Natural killer cell treated with Interleukin-12 subunit alpha and Interleukin-12 subunit beta and Interleukin-15 and Interleukin-18, amount 100 ng/mL, for 72 hours (primary cell): ENCODE measurements at regions not wholly inside any gene's neighbourhood (a gene's known extent, or its start where the extent isn't known, plus 50 kb on each side); places are given as distances from the start of the nearest gene placed in this dataset.
A peak's percentile ranks its signal among the peaks of the same experiment; 100 is the strongest.

Experiments used
- ATAC-seq, 2 donors: fragments of 150-1000 bp; cut with Tn5 transposase in 1 of 2; sonication (Bioruptor Pico), chemical (Tn5 transposase) in 1 of 2; 2 replicates each; pipeline ENCODE4 v1.10.0; 2021
- DNase-seq: peaks from one replicate; pipeline ENCODE4 v3.0.0; 2022; ENCODE audit warnings: low spot score
- H3K27ac Mint-ChIP-seq, 2 donors: 1 replicate in 1 of 2; 2 replicates in 1 of 2; pipeline ENCODE4 v1.8.0; 2022; ENCODE audit warnings: mixed read lengths in 2 of 2, mild to moderate bottlenecking in 1 of 2, moderate library complexity in 1 of 2
- H3K27me3 Mint-ChIP-seq, 2 donors: 1 replicate in 1 of 2; 2 replicates in 1 of 2; pipeline ENCODE4 v1.8.0; 2022; ENCODE audit warnings: mixed read lengths in 2 of 2
- H3K36me3 Mint-ChIP-seq: one replicate; pipeline ENCODE4 v1.8.0; 2022; ENCODE audit warnings: mixed read lengths
- H3K4me1 Mint-ChIP-seq, 2 donors: 1 replicate in 1 of 2; 2 replicates in 1 of 2; pipeline ENCODE4 v1.8.0; 2022; ENCODE audit warnings: low read depth in 2 of 2, mixed read lengths in 2 of 2, mild to moderate bottlenecking in 1 of 2
- H3K4me3 Mint-ChIP-seq: one replicate; pipeline ENCODE4 v1.8.0; 2022; ENCODE audit warnings: mixed read lengths
- H3K9me3 Mint-ChIP-seq: 2 replicates; pipeline ENCODE4 v1.8.0; 2022; ENCODE audit warnings: mixed read lengths

DNA sequence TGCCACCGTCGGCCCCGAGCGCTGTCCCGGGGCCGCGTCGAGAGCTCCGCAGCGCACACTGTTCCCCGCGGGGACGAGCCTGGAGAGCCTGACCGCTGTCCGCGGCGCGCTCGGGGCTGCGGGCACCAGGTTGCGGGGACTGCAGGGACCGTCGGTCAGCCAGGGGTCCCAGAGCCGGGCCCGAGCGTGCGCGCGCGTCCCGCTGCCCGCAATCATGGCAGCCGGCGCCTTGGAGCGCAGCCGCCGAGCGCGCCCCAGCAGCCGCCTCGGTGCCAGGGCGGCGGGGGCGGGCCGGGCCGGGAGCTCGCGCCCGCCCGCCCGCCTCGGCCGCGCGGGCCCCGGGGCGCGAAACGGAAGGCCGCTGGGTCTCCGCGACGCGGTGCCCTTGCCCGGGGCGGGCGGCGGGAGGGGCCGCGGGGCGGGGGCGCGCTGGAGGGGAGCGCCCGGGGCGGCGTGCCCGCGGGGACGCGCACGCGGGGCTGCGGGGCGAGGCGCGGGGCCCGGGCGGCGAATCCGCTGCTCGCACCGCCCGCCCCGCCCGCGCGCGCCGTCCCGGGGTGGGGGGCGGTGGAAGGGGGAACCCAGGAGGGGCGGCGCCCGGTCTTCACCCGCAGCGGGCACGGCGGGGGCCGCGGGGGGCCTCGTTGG, 79.4 kb upstream of the PPARA start:
- peak; percentile 72 for DNase-seq
- H3K27ac Mint-ChIP-seq: peak overlapping the region in 1 of 2 donors; percentile 62
- no peak overlapping the region for H3K4me3 Mint-ChIP-seq
- no peaks in the 10 kb centered on the region for H3K36me3 Mint-ChIP-seq
- peak; percentile 70 to 76 for ATAC-seq
- no peaks in the 10 kb centered on the region for H3K27me3 Mint-ChIP-seq
- H3K4me1 Mint-ChIP-seq: peaks cover 21 to 42% of the 10 kb centered on the region in 2 donors
- no peaks in the 10 kb centered on the region for H3K9me3 Mint-ChIP-seq

DNA sequence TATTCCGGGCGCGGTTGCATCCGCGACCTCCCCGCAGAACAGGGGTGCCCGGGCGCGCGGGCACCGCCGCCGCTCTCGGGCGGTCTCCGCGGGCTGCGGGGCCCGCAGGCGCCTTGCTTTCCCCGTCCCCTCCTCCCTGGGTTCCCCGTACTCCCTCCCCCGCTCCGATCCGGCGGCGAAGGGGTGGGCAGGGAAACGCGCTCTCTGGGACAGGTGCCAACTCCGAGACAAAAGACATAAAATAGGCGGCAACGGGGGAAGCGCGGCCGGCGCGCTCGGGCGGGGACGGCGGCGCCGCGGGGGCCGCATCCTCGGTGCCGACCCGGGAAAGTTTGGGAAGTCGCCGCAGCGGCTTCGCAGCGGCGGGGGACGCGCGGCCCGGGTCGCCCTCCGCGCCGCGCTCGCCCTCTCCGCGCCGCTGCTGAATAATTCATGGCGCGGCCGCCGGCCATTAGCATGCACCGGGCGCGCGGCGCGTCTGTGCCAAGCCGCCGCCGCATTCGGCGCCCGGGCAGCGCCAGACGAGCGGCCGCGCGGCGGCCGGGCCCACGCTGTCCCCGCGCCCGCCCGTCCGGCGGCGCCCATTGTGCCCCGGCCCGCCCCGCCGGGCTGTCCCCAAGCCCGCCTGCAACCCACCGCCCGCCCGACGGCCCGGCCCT, 78.7 kb upstream of the PPARA start:
- no peaks in the 10 kb centered on the region for H3K9me3 Mint-ChIP-seq
- peak; percentile 14 to 49 for ATAC-seq
- H3K27ac Mint-ChIP-seq: peak overlapping the region in 1 of 2 donors; percentile 62
- peaks cover 19 to 43% of the 10 kb centered on the region in 2 donors for H3K4me1 Mint-ChIP-seq
- H3K27me3 Mint-ChIP-seq: no peaks in the 10 kb centered on the region
- no peaks in the 10 kb centered on the region for H3K36me3 Mint-ChIP-seq
- H3K4me3 Mint-ChIP-seq: peak overlapping the region; percentile 82
- peak; percentile 61 for DNase-seq

DNA sequence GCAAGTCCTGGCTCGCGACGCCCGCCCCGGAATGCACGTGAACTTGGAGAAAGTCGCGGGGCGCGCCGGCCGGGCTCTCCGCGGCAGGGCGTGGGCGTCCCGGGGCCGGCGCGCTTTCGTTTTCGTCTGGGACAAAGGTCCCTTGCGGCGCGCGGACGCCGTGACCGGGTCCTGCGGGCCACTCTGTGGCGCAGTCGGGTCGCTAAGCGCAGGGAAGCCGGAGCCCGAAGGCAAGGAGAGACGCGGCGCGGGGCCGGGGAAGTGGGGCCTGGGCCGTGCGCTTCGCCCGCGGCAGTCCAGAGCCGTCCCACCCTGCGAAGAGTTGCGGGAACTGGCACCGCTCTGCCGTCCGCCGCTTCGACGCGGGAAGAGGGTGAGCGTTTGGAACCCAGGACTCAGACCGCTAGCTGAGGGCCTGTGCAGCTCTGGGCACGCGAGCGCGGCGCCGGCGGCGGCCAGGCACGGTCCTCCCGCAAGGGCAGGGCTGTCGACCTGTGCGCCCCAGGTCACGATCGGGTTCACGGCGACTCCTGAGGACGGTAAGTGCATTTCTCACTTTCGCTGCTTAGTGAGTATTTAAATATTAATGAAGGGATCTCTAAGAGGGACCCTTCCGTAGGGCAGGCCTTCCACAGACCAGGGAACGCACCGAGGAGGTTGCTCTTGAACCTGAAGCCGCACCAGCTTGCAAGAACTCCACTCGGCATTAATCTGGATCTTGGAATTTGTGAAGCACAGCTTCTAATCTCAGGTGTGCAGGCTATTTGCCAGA, 78.0 kb upstream of the PPARA start:
- peak; percentile 81 for DNase-seq
- Mint-ChIP-seq H3K36me3 (no peaks in the 10 kb centered on the region), H3K27ac (peak overlapping the region in 1 of 2 donors; percentile 61), H3K4me1 (peaks cover 13 to 39% of the 10 kb centered on the region in 2 donors), H3K9me3 (no peaks in the 10 kb centered on the region), H3K4me3 (peak overlapping the region; percentile 77), H3K27me3 (no peaks in the 10 kb centered on the region)
- peak; percentile 26 to 69 for ATAC-seq

DNA sequence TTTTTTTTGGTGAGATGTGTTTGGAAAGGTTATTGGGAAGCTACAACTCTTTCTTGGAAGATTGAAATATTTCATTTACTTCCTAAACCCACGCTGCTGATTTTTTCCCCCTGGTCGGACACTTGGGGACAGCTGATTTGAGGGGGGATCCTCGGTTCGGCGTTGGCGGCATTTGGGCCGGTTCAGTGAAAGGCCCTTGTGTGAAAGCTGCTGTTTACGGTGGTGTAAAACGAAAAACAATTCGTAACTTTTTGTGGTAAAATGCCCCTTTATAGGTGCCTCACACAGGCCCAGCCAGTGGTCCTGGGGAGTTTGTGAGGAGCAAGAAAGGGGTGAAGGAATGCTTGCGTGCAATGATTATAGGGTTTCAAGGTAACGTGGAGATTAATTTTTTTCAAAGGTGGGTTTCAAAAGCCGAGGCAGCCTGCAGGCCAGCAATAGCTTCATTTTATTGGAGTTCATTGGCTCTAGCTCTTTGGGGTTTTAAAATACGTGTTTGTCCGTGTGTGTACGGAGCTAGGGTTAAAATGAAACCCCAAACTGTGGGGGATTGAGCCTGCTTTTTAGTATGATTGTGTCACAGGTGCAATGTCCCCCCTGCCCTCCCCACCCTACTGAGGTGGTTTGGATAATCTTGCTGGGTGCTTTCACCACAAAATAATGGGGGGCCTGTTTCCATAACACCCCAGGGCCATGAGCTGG, 77.2 kb upstream of the PPARA start:
- Mint-ChIP-seq H3K9me3 (no peaks in the 10 kb centered on the region), H3K4me1 (peaks cover 13 to 39% of the 10 kb centered on the region in 2 donors), H3K27ac (peak overlapping the region in 1 of 2 donors; percentile 61), H3K4me3 (peak overlapping the region; percentile 77), H3K27me3 (no peaks in the 10 kb centered on the region), H3K36me3 (no peaks in the 10 kb centered on the region)
- DNase-seq (peak; percentile 37), ATAC-seq (no peak)

DNA sequence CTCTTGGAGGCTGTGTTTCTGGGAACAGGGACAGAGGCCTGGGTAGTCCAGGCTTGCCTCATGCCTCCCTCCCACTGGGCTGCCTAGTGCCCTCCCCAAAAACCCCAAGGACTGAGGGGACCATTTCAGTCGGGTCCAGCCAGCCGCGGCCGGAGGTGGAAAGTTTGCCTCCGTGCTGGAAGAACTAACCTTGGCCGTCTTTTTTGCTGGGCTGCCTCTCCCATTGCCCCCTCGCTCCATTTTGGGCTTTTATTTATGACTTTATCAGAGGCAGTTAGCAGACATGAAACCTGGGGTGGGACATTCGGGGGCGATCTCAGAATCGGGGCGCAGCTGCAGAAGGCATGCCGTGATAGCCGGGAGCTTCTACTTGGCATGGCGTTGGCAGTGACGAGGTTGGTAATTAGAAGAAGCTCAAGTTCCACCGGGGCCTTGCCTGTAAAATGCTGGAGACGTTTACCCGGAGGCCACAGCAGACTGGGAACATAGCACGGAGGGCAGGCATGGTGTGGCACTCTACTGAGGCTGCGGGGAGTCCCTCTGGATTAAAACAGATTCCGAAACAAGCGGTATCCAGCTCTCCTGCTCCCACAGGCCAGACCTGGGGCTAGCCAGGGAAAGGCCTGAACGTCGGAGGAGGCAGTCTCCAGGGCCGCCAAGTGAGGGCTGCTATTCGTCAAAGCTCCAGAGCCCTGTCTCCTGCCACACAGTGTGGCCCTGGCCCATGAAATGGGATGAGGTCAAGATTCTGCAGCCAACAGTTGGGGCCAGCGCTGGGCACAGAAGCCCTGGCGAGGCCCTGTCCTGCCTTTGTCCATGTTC, 76.4 kb upstream of the PPARA start:
- DNase-seq: peak; percentile 28
- Mint-ChIP-seq H3K9me3 (no peaks in the 10 kb centered on the region), H3K27ac (no peak overlapping the region), H3K4me1 (peaks cover 9 to 35% of the 10 kb centered on the region in 2 donors), H3K4me3 (peak overlapping the region; percentile 77), H3K27me3 (no peaks in the 10 kb centered on the region), H3K36me3 (no peaks in the 10 kb centered on the region)
- no peak for ATAC-seq

DNA sequence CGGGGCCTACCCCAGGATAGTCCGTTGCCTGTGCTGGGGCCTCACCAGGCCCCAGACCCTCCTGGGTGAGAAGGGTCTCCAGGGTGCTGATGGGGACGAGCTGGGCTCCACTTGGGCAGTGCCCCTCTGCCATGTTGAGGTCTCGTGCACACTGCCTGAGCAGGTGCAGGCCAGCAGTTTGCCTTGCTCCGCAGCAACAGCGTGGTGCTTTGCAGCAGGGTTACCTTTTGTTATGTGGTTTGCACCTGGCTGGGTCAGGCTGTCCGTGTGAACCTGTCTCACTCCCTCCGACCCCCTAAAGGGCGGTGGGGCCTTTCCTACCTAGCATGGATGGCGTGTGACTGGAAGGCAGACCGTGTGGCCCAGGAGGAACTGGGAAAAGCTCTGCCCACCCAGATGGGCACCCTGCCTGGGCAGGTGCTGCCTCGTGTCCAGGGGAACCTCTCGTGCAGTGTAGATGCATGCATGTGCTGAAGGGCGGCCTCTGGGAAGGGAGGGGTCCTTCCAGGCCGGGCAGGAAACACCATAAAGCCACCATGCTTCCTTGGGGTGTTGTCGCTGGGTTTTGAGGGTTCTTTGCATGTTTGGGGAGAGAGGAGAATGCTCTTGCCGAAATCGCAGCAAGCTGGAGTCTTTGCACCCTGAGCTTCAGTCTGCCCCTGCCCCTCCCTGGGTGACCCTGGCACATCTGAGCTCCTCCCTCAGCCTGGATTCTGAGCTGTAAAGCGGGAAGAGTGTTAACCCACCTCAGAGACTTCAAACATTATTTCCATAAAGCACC, 75.4 kb upstream of the PPARA start:
- Mint-ChIP-seq H3K4me1 (peaks cover 0 to 28% of the 10 kb centered on the region in 2 donors), H3K36me3 (no peaks in the 10 kb centered on the region), H3K4me3 (no peak overlapping the region), H3K9me3 (no peaks in the 10 kb centered on the region), H3K27me3 (no peaks in the 10 kb centered on the region), H3K27ac (no peak overlapping the region)
- ATAC-seq (no peak), DNase-seq (peak; percentile 37)

DNA sequence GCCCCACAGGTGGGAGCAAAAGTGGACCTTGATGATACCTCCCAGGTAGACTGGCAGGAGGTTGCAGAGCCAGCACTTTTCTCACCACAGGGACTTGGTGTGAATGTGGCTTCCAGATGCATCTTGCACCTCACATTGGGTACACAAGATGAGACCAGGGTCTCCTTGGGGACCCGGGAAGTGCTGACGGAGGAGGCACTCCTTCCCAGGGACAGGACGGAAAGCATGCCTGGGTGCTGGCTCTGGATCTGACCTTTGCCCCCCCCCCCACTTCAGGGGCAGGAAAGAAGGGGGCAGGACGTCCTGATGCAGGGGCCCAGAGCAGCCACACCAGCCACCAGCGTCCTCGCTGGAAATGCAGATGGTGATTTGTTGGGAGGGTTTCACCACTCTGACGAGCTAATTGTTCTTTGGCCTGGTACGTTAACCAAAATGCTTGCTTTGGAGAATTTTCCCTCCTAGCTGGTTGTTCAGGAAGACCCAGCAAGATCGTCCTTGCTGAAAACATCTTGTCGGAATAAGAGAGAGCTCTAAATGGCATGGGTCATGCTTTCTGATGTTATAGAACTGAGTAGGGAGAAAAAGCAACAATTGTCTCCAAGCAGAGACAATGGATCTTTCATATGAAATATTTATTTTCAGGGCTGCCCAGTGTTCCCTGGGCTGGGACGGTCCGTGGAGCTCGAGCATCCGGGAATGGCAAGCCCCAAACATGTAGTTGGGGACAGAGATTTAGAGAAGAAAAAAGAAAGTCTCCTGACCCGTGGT, 74.4 kb upstream of the PPARA start:
- ATAC-seq (no peak), DNase-seq (peak; percentile 23)
- no peaks in the 10 kb centered on the region for H3K9me3 Mint-ChIP-seq
- H3K27me3 Mint-ChIP-seq: no peaks in the 10 kb centered on the region
- no peaks in the 10 kb centered on the region for H3K36me3 Mint-ChIP-seq
- no peak overlapping the region for H3K27ac Mint-ChIP-seq
- no peak overlapping the region for H3K4me3 Mint-ChIP-seq
- H3K4me1 Mint-ChIP-seq: peaks cover 0 to 28% of the 10 kb centered on the region in 2 donors

DNA sequence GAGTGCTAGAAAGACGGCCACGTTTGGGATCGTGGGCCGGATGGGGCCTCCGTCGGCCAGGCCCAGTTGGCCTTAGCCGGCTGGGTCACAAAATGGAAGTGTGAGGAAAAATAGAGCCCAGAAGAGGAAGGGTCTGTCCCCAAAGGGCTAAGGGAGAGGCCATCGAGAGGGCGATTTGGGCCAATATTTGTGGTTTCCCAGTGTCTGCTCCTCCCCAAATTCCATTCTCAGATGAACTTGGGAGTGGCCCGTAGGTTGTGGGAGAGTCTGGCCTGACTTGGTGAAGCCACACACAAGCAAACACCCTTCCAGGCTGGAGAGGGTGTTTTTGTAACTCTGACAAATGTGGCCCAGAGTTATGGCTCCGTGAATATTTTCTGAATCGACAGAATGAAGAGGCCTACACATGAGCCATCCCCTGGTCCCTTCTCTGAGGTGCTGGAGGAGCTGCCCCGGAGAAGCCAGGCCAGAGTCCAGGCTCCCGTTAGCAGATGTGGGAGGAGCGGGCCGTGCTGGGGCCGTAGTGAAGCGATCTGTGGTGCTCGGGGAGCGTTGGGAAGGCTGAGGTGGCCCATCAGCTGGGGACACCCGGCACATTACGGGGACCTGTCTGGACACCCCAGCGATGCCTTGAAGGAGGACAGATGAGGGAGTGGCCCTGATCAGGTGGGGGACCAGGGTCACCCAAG, 73.5 kb upstream of the PPARA start:
- Mint-ChIP-seq H3K4me3 (no peak overlapping the region), H3K27me3 (no peaks in the 10 kb centered on the region), H3K27ac (no peak overlapping the region), H3K9me3 (no peaks in the 10 kb centered on the region), H3K36me3 (no peaks in the 10 kb centered on the region), H3K4me1 (peaks cover 0 to 28% of the 10 kb centered on the region in 2 donors)
- DNase-seq (peak; percentile 34), ATAC-seq (no peak)

DNA sequence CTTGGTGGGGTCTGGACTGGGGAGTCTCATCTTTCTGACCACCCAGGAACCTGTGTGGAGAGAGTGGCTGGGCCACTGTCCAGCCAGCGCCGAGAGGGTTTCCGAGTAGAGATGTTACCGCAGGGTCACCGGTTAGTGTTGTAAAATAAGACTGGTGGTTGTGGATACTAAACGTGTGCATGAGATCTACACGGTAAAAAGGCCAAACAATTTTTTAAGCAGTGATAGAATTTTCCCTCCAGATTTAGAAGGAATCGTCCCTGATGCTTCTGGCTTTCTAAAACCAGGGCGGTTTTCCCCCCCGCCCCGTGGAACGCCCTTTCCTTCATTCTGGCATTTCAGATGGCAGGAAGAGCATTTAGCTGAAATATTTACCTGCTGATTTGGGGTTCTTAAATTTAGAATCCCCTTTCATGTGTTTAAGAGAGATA, 72.6 kb upstream of the PPARA start:
- H3K4me1 Mint-ChIP-seq: peaks cover 0 to 27% of the 10 kb centered on the region in 2 donors
- H3K27me3 Mint-ChIP-seq: no peaks in the 10 kb centered on the region
- H3K9me3 Mint-ChIP-seq: no peaks in the 10 kb centered on the region
- no peak overlapping the region for H3K27ac Mint-ChIP-seq
- ATAC-seq (no peak), DNase-seq (peak; percentile 18)
- no peak overlapping the region for H3K4me3 Mint-ChIP-seq
- H3K36me3 Mint-ChIP-seq: no peaks in the 10 kb centered on the region

DNA sequence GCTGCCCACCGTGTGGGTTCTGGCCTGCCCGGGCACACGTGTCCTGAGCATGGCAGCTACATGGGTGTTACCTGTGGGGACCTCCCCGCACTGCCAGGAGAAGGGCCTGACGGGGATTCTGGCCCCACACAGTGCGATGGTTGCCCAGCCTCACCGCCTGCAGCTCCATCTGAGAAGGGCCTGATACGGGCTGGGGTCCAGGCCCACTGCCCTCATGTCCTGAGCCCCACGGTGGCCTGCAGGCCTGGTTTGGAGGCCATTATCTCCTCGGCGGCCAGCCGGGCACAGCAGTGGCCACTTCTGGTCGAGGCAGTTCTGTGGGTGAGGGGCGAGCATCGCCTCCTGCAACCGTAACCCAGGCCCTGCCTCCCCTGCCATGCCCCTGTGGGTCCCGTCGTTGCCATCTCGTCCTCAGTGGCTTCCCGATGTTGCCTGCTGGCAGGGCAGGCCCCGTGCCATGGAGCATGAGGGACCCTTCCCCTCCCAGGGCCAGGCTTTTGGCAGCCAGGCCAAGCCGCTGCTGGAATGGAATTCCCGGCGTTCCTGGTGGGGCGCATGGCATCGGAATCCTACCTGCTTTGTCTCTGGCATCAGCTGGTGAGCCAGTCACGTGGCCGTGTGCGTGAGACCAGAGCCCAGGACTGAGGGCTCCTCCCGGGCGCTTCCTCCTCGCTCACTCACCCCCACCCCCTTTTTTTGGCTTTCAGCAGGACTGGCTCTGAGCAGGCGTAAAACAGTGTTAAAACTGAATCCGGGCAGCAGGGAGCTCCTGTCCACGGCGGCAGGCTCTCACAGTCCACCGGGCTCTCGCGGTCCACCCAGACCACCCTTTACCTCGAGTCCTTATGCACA, 71.9 kb upstream of the PPARA start:
- DNase-seq (peak; percentile 56), ATAC-seq (no peak)
- Mint-ChIP-seq H3K9me3 (no peaks in the 10 kb centered on the region), H3K36me3 (no peaks in the 10 kb centered on the region), H3K27me3 (no peaks in the 10 kb centered on the region), H3K4me1 (peaks cover 0 to 22% of the 10 kb centered on the region in 2 donors), H3K27ac (no peak overlapping the region), H3K4me3 (no peak overlapping the region)
